H1 (cell line): ENCODE measurements at regions not wholly inside any gene's neighbourhood (a gene's known extent, or its start where the extent isn't known, plus 50 kb on each side); places are given as distances from the start of the nearest gene placed in this dataset.

ENCODE experiments used
- CTCF ChIA-PET: fragments of 300-600 bp; sonication (Branson Sonifier 250); formaldehyde crosslinking; loops from one replicate; lab custom pipeline; 2021; ENCODE audit not compliant: partially characterized antibody; lab: Charles Lee
- POLR2A ChIA-PET: fragments of 300-600 bp; sonication (Branson Sonifier 250); formaldehyde crosslinking; loops from one replicate; lab custom pipeline; 2021; ENCODE audit warnings: inconsistent platforms; ENCODE audit not compliant: partially characterized antibody; lab: Charles Lee
- DNase-seq, 2 experiments: peaks; one replicate each; pipeline versions ENCODE4 v3.0.0 to v3.0.0-alpha.2; 2010 to 2022; ENCODE audit warnings: low spot score in 2 of 2, low read depth in 1 of 2, mixed read lengths in 1 of 2
- FAIRE-seq: peaks from 2 replicates; lab custom pipeline; 2011; peaks lifted over from hg19 to GRCh38; lab: Jason Lieb, UNC
- H2AFZ ChIP-seq: 2 replicates; pipeline ENCODE4 v1.8.1; 2012; ENCODE audit warnings: low read length, inconsistent platforms
- H2AK5ac ChIP-seq: 2 replicates; pipeline ENCODE4 v1.6.1; 2013; ENCODE audit warnings: low read depth, low read length
- H2BK120ac ChIP-seq: replicated peaks from 2 replicates; pipeline ENCODE3; 2013; ENCODE audit warnings: low read depth, low read length, inconsistent platforms
- H2BK12ac ChIP-seq: 2 replicates; pipeline ENCODE4 v1.6.1; 2013; ENCODE audit warnings: low read depth, low read length
- H2BK15ac ChIP-seq: 2 replicates; pipeline ENCODE4 v1.6.1; 2013; ENCODE audit warnings: low read length
- H2BK20ac ChIP-seq: 2 replicates; pipeline ENCODE4 v1.6.1; 2013; ENCODE audit warnings: low read length
- H2BK5ac ChIP-seq: 2 replicates; pipeline ENCODE4 v1.6.1; 2013; ENCODE audit warnings: low read depth, low read length
- H3K14ac ChIP-seq: 2 replicates; pipeline ENCODE4 v1.6.1; 2013; ENCODE audit warnings: inconsistent platforms; ENCODE audit not compliant: insufficient read length
- H3K18ac ChIP-seq: 2 replicates; pipeline ENCODE4 v1.6.1; 2013; ENCODE audit warnings: low read length; ENCODE audit errors: extremely low read depth
- H3K23ac ChIP-seq: 2 replicates; pipeline ENCODE4 v1.6.1; 2013; ENCODE audit warnings: inconsistent platforms; ENCODE audit not compliant: insufficient read length
- H3K23me2 ChIP-seq: 2 replicates; pipeline ENCODE4 v1.6.1; 2013; ENCODE audit warnings: low read depth, low read length
- H3K27ac ChIP-seq: 2 replicates; pipeline ENCODE4 v1.6.1; 2011; ENCODE audit warnings: low read depth, low read length, inconsistent platforms
- H3K27me3 ChIP-seq, 4 experiments: replicated peaks in 1 of 4; 1 replicate in 1 of 4; 2 replicates in 3 of 4; pipeline versions ENCODE4 v1.6.1 to v1.8.1; 2011 to 2013; ENCODE audit warnings: low read length in 3 of 4, mild to moderate bottlenecking in 3 of 4, inconsistent platforms in 2 of 4, mixed read lengths in 2 of 4, moderate library complexity in 1 of 4; ENCODE audit not compliant: control insufficient read depth in 3 of 4, insufficient read depth in 3 of 4; ENCODE audit errors: extremely low read depth in 1 of 4
- H3K36me3 ChIP-seq, 4 experiments: 2 replicates each; pipeline versions ENCODE4 v1.6.1 to v1.8.1; 2011 to 2013; ENCODE audit warnings: mild to moderate bottlenecking in 4 of 4, low read length in 3 of 4, moderate library complexity in 2 of 4, control low read depth in 1 of 4, inconsistent platforms in 1 of 4; ENCODE audit not compliant: insufficient read depth in 4 of 4, control insufficient read depth in 2 of 4
- H3K4ac ChIP-seq: replicated peaks from 2 replicates; pipeline ENCODE3; 2013; ENCODE audit warnings: low read length, low read depth, mixed read lengths, inconsistent platforms; ENCODE audit not compliant: insufficient read length
- H3K4me1 ChIP-seq, 4 experiments: replicated peaks in 1 of 4; 1 replicate in 1 of 4; 2 replicates in 3 of 4; pipeline versions ENCODE4 v1.6.1 to v1.8.1; 2011 to 2013; ENCODE audit warnings: low read length in 3 of 4, inconsistent platforms in 2 of 4, mixed read lengths in 1 of 4; ENCODE audit not compliant: insufficient read depth in 4 of 4, control insufficient read depth in 3 of 4
- H3K4me2 ChIP-seq, 2 experiments: 2 replicates each; pipeline versions ENCODE4 v1.6.1 to v1.8.1; 2011 to 2013; ENCODE audit warnings: low read depth in 2 of 2, low read length in 2 of 2, control low read depth in 1 of 2, inconsistent platforms in 1 of 2, mild to moderate bottlenecking in 1 of 2; ENCODE audit not compliant: insufficient read depth in 1 of 2
- H3K4me3 ChIP-seq, 4 experiments: fragments of 200-600, 300-600 bp in 1 of 4; sonication (generic), shearing (Covaris generic), sonication (Bioruptor Twin) in 1 of 4; 2 replicates each; pipeline versions ENCODE4 v1.5.1 to v1.8.1; 2011 to 2016; ENCODE audit warnings: low read length in 4 of 4, low read depth in 3 of 4, control low read depth in 2 of 4, inconsistent platforms in 2 of 4, mild to moderate bottlenecking in 2 of 4, mixed read lengths in 1 of 4, moderate library complexity in 1 of 4; ENCODE audit not compliant: insufficient read depth in 2 of 4; ENCODE audit errors: extremely low read depth in 1 of 4
- H3K56ac ChIP-seq: replicated peaks from 2 replicates; pipeline ENCODE3; 2013; ENCODE audit warnings: low read depth, mild to moderate bottlenecking, mixed read lengths, low read length, inconsistent platforms; ENCODE audit not compliant: insufficient read length
- H3K79me1 ChIP-seq: 2 replicates; pipeline ENCODE4 v1.6.1; 2013; ENCODE audit warnings: low read depth, low read length, control low read depth
- H3K79me2 ChIP-seq, 2 experiments: 2 replicates each; pipeline versions ENCODE4 v1.6.1 to v1.8.1; 2012 to 2013; ENCODE audit warnings: low read length in 2 of 2, mild to moderate bottlenecking in 2 of 2, inconsistent platforms in 1 of 2; ENCODE audit not compliant: insufficient read depth in 2 of 2, control insufficient read depth in 1 of 2
- H3K9ac ChIP-seq, 4 experiments: replicated peaks in 1 of 4; 1 replicate in 1 of 4; 2 replicates in 3 of 4; pipeline versions ENCODE4 v1.6.1 to v1.8.1; 2011 to 2013; ENCODE audit warnings: low read depth in 3 of 4, low read length in 3 of 4, control low read depth in 2 of 4, mild to moderate bottlenecking in 2 of 4, moderate library complexity in 2 of 4, inconsistent platforms in 1 of 4; ENCODE audit errors: extremely low read depth in 1 of 4
- H3K9me3 ChIP-seq, 2 experiments: 2 replicates each; pipeline versions ENCODE4 v1.6.1 to v1.8.1; 2012 to 2013; ENCODE audit warnings: mild to moderate bottlenecking in 2 of 2, moderate library complexity in 2 of 2, control low read depth in 1 of 2, inconsistent platforms in 1 of 2, low read depth in 1 of 2, low read length in 1 of 2, mixed read lengths in 1 of 2; ENCODE audit not compliant: insufficient read depth in 2 of 2
- H4K20me1 ChIP-seq, 2 experiments: replicated peaks in 1 of 2; 2 replicates each; pipeline versions ENCODE3 to v1.8.1; 2011 to 2013; ENCODE audit warnings: inconsistent platforms in 2 of 2, low read length in 2 of 2, mild to moderate bottlenecking in 1 of 2; ENCODE audit not compliant: insufficient read depth in 2 of 2, control insufficient read depth in 1 of 2
- H4K5ac ChIP-seq: 2 replicates; pipeline ENCODE4 v1.6.1; 2013; ENCODE audit warnings: low read length, low read depth, mixed read lengths, inconsistent platforms; ENCODE audit not compliant: insufficient read length
- H4K8ac ChIP-seq: 2 replicates; pipeline ENCODE4 v1.8.0; 2013; ENCODE audit warnings: mild to moderate bottlenecking, moderate library complexity, low read length, inconsistent platforms; ENCODE audit not compliant: insufficient read depth; ENCODE audit errors: extremely low read depth
- H4K91ac ChIP-seq: replicated peaks from 2 replicates; pipeline ENCODE3; 2013; ENCODE audit warnings: low read length, mixed read lengths, inconsistent platforms; ENCODE audit not compliant: insufficient read length
- BCL11A ChIP-seq, 2 experiments: IDR thresholded peaks; one replicate each; pipeline ENCODE4 v1.6.1; 2011; ENCODE audit warnings: low read depth in 2 of 2, low read length in 2 of 2, mild to moderate bottlenecking in 2 of 2
- EGR1 ChIP-seq: IDR thresholded peaks from 2 replicates; pipeline ENCODE4 v1.6.1; 2011; ENCODE audit warnings: low read depth, low read length, borderline replicate concordance
- WGBS, 2 experiments: shearing (Covaris generic) in 1 of 2; methylation state at CpG; one replicate each; pipeline versions ENCODE4 v1.1.6 to v1.1.7; 2013 to 2015; ENCODE audit warnings: low lambda C conversion rate in 2 of 2, mixed read lengths in 2 of 2, inconsistent platforms in 1 of 2, low coverage in 1 of 2, missing lambda C conversion rate in 1 of 2; ENCODE audit not compliant: insufficient replicate concordance in 2 of 2, insufficient coverage in 1 of 2, insufficient read length in 1 of 2; ENCODE audit errors: extremely low coverage in 1 of 2, missing lambda C conversion rate in 1 of 2; 5-methylcytosine and 5-hydroxymethylcytosine counted together

GRCh38 chr20:24256307-24256706 is 213.1 kb upstream of the SYNDIG1 start:
- DNase-seq (no peak), FAIRE-seq (no peak)
- Histone ChIP-seq H3K27ac (no peak overlapping the region), H2BK12ac (no peak overlapping the region), H3K27me3 (no peaks in the 10 kb centered on the region), H3K79me1 (no peaks in the 10 kb centered on the region), H2BK15ac (no peak overlapping the region), H4K20me1 (peaks cover 0 to 3% of the 10 kb centered on the region in 2 experiments), H3K9me3 (no peaks in the 10 kb centered on the region), H2AFZ (no peak overlapping the region), H3K4me3 (no peak overlapping the region), H3K14ac (no peak overlapping the region), H3K9ac (no peak overlapping the region), H4K8ac (no peak overlapping the region), H3K4me1 (no peaks in the 10 kb centered on the region), H2BK5ac (no peak overlapping the region; the same call in 1 of the 2 replicates), H3K23me2 (no peaks in the 10 kb centered on the region), H2BK120ac (no peak overlapping the region), H3K79me2 (no peaks in the 10 kb centered on the region), H2AK5ac (no peak overlapping the region), H4K5ac (no peak overlapping the region), H3K36me3 (no peaks in the 10 kb centered on the region), H3K18ac (no peak overlapping the region; the same call in 1 of the 2 replicates), H3K23ac (no peak overlapping the region), H3K56ac (no peak overlapping the region), H4K91ac (no peak overlapping the region), H2BK20ac (no peak overlapping the region), H3K4ac (no peak overlapping the region), H3K4me2 (no peak overlapping the region)
- WGBS, 2 experiments, result 85% methylated on average over 9 of the region's 9 CpGs; no CpG with 5 or more reads in 1 of the 2 experiments
- ChIA-PET POLR2A (no interaction called here), CTCF (interaction anchor here (1.0 kb wide), 1 partner anchor 12 kb away, joined by 5 read pairs; no protein-coding TSS in a partner anchor)
- TF ChIP-seq BCL11A (IDR thresholded peaks at IDR 0.05; ENCODE audit: low read depth in 2 of 2, low read length in 2 of 2) (no peak), EGR1 (no peak)
